Choroid plexus epithelial cell (primary cell): ENCODE measurements at regions not wholly inside any gene's neighbourhood (a gene's known extent, or its start where the extent isn't known, plus 50 kb on each side); places are given as distances from the start of the nearest gene placed in this dataset.
A peak's percentile ranks its signal among the peaks of the same experiment; 100 is the strongest.

ENCODE experiments used
- DNase-seq: peaks from one replicate; pipeline ENCODE4 v3.0.0-alpha.2; 2010; ENCODE audit warnings: low read depth
- H3K4me3 ChIP-seq: 2 replicates; pipeline ENCODE4 v1.5.1; 2011; ENCODE audit warnings: low read depth, mild to moderate bottlenecking, control low read depth, low read length, moderate library complexity
- CTCF ChIP-seq: conservative IDR thresholded peaks from 2 replicates; pipeline ENCODE4 v1.5.1; 2011; ENCODE audit warnings: low read depth, mild to moderate bottlenecking, control low read depth, inconsistent platforms, low read length, moderate library complexity

GRCh38 chr11:109552376-109552775, 130.4 kb downstream of the C11orf87 start:
- peak; percentile 4 for DNase-seq
- TF ChIP-seq CTCF: no peak
- no peak overlapping the region for H3K4me3 ChIP-seq

DNA sequence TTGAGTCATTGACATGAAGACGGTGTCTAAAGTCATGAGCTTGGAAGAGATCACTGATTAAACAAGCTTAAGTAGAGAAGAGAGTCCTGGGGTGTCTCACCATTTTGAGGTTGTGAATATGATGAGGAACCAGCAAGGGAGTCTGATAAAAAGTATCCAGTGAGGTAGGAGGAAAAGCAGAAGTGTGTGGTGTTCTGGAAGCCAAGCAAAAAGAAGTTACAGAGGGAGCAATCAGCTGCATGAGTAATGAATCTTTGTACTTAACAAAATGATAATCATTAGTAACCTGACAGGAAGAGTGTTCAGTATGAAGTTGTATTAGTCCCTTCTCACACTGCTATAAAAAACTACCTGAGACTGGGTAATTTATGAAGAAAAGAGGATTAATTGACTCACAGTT, 131.3 kb downstream of the C11orf87 start:
- H3K4me3 ChIP-seq: no peak overlapping the region
- no peak for DNase-seq
- no peak for TF ChIP-seq CTCF

- TF ChIP-seq CTCF: no peak
- no peak overlapping the region for H3K4me3 ChIP-seq
Measured at GRCh38 chr11:109554951-109555350, 133.0 kb downstream of the C11orf87 start.

DNA sequence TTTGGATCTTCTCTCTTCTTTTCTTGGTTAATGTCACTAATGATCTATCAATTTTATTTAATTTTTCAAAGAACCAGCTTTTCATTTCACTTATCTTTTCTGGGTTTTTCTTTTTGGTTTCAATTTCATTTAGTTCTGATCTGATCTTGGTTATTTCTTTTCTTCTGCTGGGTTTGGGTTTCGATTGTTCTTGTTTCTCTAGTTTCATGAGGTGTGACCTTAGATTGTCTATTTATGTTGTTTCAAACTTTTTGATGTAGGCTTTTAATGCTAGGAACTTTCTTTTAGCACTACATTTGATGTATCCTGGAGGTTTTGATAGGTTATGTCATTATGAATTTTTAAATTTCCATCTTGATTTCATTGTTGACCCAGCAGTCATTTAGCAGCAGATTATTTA, 142.3 kb downstream of the C11orf87 start:
- no peak for TF ChIP-seq CTCF
- DNase-seq: no peak
- H3K4me3 ChIP-seq: no peak overlapping the region

More at GRCh38 chr11:109554951-109555350, 133.0 kb downstream of the C11orf87 start:
- no peak for DNase-seq

DNA sequence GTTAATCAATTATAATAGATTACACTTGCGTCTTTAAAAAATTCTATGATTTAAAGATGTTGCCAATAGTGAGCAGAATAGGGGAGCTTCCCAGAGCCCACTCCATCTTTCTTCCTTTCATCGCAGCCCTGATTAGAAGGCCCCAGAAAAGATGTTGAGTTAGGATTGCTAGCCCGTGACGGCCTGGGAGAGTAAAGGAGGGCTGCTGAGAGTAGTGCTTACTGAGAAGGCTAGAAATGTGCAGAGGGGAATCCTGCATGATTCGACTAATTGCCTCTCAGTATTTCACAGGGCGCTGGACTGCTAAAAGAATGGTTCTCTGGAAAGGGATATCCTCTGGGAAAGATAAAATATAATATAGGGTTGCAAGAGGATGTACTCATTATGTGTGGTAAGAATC, 160.5 kb downstream of the C11orf87 start:
- TF ChIP-seq CTCF: no peak
- DNase-seq: no peak
- no peak overlapping the region for H3K4me3 ChIP-seq

DNA sequence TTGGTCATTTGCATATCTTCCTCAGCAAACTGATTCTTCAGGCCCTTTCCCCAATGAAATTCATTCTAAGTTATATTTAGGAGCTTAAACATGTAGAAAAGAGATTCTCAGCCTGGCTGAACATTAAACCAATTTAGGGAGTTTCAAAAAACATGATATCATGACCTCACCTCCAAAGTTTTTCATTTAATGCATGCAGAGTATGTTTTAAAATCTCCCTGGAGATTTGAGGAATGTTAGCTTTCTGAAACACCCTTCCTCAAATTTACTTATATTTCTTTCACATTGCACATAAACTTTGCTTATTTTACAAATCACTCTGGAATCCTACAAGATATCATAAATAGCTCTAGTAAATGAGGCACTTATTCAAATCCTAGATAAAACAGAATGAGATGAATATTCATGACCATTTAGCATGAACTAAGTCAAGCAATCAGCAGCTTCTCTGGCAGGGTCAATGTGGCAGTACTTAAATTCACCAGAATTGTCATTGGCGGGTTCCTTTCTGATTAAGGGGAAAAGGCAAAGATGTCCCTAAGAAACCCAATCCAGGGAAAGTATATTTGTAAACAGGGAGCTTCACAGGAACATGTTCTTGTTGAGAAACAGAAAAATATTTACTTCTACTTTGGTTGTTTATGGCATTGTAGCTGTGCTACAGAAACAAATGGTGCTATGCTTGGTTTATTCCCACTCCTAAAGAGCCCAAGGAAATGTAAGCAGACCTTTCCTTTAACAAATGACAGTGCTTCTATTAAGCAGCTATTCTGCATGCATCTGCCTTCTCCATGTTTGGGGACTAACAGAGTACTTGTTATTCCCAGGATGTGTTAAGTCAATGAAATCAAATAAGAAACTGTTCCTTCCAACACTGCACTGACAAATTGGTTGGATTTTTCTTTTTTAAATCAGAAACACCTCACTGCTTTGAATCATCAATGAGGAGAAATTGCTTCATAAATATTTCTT, 162.3 kb downstream of the C11orf87 start:
- no peak overlapping the region for H3K4me3 ChIP-seq
- no peak for TF ChIP-seq CTCF
- DNase-seq: no peak

DNA sequence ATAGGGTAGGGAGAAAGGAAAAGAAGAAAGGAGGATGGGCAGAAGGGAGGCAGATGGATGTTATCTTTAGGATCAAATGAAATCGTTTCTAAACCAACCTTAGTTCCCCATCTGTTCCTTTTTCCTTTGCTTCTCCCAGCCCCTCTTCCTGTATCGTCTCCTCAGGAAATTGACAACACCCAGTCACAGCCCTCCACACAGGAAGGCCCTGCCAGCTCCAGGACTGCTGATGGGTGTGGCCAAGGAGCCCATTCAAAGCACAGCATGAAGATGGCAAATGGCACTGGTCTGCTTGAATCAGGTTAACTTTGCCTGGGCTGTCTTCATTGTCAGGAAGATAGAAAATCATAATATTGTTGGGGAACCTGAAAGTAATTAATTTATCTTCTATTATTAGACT, 164.8 kb downstream of the C11orf87 start:
- H3K4me3 ChIP-seq: no peak overlapping the region
- TF ChIP-seq CTCF: no peak
- DNase-seq: no peak
